Mammary epithelial cell (primary cell): ENCODE measurements at regions not wholly inside any gene's neighbourhood (a gene's known extent, or its start where the extent isn't known, plus 50 kb on each side); places are given as distances from the start of the nearest gene placed in this dataset.

Source experiments
- CTCF ChIP-seq, 2 donors: IDR thresholded peaks in 1 of 2; conservative IDR thresholded peaks in 1 of 2; 2 replicates each; pipeline ENCODE4 v1.5.1; 2011 to 2012; ENCODE audit warnings: inconsistent platforms in 2 of 2, low read length in 2 of 2, mild to moderate bottlenecking in 2 of 2, control low read depth in 1 of 2, low read depth in 1 of 2; ENCODE audit not compliant: insufficient read depth in 1 of 2; ENCODE audit errors: extremely low read depth in 1 of 2
- EZH2 ChIP-seq: IDR thresholded peaks from 2 replicates; pipeline ENCODE4 v1.6.1; 2012; ENCODE audit warnings: low read length, inconsistent platforms, borderline replicate concordance

- TF ChIP-seq CTCF (conservative IDR thresholded peaks at IDR 0.05 in 1 of 2, IDR thresholded peaks at IDR 0.05 in 1 of 2; ENCODE audit: extremely low read depth in 1 of 2, insufficient read depth in 1 of 2, low read depth in 1 of 2, low read length in 2 of 2) (no peak), EZH2 (no peak)
Observed at GRCh38 chr3:28066020-28066419, 175.4 kb upstream of the CMC1 start.
